Hepatic stellate cell (primary cell): ENCODE measurements at regions not wholly inside any gene's neighbourhood (a gene's known extent, or its start where the extent isn't known, plus 50 kb on each side); places are given as distances from the start of the nearest gene placed in this dataset.

Source experiments
- DNase-seq: peaks from one replicate; pipeline ENCODE4 v3.0.0; 2011; ENCODE audit warnings: low spot score

- no peak for DNase-seq
Measured at GRCh38 chr2:172153156-172153555, 50.5 kb upstream of the DLX2 start.

DNA sequence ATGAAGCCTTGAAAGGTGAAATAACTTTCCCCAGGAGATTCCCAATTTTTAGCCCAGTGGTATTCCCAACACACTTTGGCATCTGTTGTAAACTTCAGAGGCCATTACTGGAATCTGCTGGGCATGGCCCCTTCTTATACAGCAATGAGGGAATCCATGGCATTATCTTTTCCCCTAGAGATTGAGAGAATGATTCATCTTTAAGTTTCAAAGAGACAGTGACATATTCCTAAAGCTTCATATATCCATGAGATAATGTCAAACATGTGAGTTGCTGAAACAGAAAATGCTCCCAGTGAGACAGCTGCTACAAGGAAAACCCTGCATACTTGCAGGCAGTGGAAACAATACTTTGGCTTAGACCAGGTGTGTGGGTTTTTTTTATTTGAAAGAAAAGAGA is 51.1 kb upstream of the DLX2 start:
- no peak for DNase-seq

GRCh38 chr2:172155752-172156151 is 53.1 kb upstream of the DLX2 start:
- no peak for DNase-seq

GRCh38 chr2:172160839-172161238 is 58.1 kb upstream of the DLX2 start:
- DNase-seq: no peak

DNA sequence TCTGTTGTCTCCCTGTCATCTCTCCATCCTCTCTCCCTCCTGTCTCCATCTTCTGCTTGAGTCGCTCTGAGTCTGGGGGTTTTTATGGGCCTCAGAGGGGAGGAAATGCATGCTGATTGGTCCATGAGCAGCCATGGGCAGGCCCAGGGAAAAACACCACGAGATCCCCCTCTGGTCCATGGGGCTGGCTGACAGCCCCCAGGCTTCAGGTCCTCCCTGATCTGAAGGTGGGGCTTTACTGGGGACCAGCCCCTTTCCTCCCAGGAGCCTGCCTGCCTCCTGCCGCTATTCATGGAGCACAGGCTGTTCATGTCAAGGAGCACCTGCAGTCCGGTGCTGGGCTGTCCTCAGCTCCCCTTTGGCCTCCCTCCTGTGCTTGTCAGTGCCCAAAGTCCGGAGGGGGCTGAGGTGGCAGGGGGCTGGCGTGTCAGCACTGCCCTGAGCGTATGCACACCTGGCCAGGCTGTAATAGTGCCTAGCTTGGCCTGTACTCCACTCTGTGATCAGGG is 59.6 kb upstream of the DLX2 start:
- no peak for DNase-seq

GRCh38 chr2:172162739-172163336 is 60.1 kb upstream of the DLX2 start:
- no peak for DNase-seq

DNA sequence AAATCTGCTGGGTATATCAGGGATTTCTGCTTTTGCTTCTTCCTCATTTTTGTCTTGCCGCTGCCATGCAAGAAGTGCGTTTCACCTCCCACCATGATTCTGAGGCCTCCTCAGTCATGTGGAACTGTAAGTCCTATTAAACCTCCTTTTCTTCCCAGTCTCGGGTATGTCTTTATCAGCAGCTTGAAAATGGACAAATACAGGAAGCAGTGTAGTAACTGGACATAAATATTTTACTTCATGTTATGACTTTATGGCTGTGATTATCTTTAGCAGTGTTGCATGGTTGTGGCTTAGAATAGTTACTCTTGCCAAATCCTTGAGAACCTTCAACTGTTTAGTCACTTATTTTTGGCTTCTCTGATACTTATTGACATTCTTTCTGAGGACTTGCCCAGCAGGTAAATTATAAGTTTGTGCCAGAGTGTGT is 66.2 kb upstream of the DLX2 start:
- peak; percentile 36 for DNase-seq

DNA sequence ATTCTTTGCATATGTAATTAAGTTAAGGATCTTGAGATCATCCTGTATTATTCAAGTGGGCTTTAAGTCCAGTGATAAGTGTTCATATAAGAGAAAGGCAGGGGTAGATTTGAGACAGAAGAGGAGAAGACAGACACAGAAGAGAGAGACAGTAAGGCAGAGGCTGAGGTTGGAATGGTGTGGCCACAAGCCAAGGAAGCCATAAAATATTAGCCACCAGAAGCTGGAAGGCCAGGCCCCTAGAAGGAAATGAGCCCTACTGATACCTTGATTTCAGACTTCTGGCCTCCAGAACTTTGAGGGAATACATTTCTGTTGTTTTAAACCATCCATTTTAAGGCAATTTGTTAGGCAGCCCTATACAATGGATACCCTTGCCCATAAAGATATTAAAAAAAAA is 66.9 kb upstream of the DLX2 start:
- no peak for DNase-seq

DNA sequence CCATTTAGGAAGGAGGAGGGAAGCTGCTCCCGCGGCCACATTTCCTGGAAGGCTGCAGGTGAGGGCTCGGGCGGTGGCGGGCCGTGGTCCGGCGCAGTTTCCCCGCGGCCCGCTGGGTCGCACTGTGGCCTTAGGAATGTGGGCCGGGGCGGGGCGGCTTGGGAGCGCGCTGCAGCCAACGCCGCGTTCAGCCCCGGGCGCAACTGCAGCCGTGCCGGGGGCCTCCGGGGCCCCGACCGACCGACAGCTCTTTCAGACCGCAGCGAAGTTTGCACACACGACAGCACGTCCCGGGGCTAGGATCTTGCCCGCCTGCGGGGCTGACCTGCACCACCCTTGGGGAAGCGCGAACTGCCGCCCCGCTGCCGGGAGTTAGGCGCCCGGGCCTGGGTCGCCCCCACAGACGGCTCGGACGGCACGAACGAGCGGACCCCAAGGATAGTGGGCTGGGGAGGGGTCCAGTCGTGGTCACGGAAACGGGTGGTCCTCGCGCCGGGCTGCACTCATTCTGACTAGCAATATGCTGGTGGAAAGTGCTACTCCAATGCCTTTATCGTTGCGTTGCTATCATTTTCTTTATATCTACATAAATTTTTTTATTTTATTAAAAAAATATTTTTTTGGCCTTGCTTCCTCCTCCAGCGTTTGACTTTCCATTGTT is 69.9 kb upstream of the DLX2 start:
- peak; percentile 79 for DNase-seq

- no peak for DNase-seq
Measured at GRCh38 chr2:172173174-172173706, 70.5 kb upstream of the DLX2 start.

GRCh38 chr2:172177581-172177980 is 74.9 kb upstream of the DLX2 start:
- DNase-seq: no peak

GRCh38 chr2:172177996-172178395 is 75.3 kb upstream of the DLX2 start:
- no peak for DNase-seq

DNA sequence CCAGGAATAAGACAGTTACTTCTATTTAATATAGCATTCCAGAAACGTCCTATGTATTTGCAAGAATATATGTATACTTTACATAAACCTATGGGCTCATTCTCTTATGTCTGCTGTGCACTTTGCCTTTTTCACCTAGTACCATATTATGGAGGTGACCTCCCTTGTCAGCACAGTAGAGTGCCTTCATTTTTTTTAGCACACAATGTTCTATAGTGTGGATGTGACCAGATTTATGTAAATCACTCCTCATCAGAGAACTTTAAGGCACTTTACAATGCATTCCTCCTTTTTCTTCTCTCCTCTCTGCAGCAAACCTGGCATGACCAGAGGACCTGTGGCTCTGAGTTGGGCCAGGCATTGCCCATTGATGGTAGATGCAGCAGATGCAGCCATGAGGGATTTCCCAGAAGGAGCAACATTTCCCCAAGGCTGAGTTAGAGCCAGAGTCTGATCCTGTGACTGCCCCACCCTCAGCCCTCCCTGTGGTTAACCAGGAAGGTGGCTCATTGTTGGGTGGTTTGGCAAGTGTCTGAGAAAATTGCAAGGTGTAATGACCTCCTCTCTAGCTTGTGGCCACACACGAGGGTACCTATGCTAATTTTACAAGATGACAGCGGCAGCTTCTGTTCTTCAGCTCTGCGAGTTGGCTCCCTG is 76.5 kb upstream of the DLX2 start:
- no peak for DNase-seq

- DNase-seq: no peak
Measured at GRCh38 chr2:172181840-172182239, 79.1 kb upstream of the DLX2 start.

- no peak for DNase-seq
Measured at GRCh38 chr2:172182624-172183023, 79.9 kb upstream of the DLX2 start.

DNA sequence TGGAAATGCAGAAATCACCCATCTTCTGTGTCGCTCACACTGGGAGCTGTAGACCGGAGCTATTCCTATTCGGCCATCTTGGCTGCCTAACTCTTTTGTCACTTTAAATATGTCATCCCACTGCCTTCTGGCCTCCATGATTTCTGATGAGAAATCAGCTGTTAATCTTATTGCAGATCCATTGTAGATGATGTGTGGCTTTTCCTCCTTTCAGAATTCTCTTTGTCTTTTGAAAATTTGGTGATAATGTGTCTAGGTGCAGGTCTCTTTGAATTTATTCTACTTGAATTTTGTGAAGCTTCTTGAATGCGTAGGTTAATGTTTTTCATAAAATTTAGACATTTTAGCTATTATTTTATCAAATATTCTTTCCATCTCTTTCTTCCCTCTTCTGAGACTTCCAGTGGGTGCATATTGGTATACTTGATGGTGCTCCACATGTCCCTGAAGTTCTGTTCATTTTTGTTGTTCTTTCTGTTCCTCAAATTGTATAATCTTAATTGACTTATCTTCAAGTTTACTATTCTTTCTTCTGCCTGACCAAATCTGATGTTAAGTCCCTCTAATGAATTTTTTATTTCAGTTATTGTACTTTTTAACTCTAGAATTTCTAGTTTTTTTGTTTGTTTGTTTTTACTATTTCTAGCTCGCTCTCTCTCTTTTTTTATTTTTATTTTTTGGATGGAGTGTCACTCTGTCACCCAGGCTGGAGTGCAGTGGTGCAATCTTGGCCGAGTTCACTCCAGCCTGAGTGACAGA is 90.8 kb upstream of the DLX2 start:
- DNase-seq: no peak

DNA sequence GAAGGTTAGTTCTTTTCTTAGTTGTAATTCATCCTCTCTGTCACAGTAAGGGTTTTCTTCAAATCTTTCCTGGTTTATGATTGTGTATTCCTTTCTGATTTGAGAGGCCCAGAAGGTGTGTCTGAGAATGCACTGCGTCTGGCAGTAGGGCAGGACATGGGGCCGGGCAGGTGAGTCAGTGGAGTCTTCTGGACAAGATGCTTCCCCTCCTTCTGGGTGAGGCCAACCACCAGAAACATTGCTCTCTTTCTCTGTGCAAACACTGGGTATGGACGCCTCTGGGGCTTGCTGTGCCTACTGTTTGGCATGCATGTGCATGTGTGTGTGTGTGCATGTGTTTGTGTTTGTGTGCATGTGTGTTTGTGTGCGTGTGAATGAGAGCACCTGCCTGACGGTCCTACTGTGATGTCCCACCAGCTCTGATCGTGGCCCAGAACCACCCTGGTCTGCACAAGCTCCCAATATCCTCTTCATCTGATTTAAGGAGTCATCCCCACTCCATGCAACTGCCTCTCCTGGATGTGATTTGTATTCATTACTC is 93.2 kb upstream of the DLX2 start:
- DNase-seq: no peak

DNA sequence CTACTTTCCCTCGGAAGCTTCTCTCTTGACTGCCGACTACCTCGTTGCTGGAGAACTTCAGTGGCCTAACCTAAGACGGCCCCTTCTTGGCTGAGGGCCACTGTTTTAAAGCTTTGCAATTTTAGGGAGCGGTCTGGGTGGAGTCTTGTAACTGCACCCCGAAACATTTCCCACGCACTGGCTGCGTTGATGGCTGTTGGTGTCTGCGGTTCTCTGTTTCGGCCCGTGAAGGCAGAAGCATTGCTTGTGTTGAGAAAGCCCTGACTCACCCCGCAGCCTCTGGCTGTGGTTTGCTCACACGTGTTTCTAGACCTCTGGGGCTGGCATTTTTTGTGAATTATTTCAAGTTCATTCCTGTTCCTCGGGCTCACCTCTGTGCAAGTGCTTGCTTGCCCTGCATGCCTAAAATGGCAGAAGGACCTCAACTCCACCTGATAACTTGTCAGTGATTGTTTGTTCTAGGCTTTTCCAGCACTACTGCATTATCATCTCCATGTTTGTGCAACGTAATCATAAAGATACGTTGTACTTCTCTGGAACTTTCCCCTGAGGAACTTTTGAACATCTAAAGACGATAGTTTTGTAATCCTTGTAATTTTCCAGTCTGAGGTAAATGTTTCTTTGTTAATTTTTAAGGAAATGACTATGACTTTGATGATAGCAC is 94.2 kb upstream of the DLX2 start:
- no peak for DNase-seq

DNA sequence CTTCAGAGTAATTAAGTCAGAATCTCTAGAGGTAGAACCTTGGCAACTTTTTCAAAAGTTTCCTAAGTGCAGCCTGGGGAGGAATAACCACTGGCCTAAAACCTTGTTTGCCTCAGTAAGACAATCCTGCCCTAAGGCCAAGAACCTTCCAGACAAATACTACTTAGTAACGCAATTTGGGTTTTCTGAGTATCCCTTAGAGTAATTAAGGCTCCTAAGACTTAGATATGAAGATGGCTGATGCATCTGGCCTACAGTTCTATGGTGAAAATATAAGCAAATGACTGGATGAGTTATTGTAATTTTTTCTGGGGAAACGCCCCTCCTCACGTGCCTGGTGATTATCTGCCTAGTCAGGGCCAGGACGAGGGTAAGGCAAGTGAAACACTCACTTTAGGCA is 95.7 kb upstream of the DLX2 start:
- DNase-seq: no peak

DNA sequence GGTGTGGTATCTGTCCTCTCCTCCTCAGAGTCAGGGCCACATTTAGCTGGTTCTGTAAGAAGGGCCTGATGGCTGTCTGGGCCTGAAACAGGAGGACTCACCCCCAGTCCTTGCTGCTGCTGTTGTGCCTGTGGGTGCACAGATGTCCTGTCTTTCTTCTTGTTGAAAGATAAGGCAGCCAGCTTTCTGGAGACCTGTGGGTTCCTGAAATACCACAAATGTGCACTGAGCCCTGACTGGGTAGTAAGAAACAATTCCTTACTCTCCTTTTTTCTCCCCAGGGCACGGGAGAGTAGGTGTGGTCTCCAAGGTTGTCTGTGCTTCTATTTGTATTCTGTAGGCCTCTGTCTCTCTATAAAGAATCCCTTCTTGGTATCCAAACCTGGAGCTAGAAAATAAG is 96.2 kb upstream of the DLX2 start:
- no peak for DNase-seq

GRCh38 chr2:172200495-172201085 is 97.9 kb upstream of the DLX2 start:
- DNase-seq: no peak
